ES-I3 (cell line): ENCODE measurements at regions not wholly inside any gene's neighbourhood (a gene's known extent, or its start where the extent isn't known, plus 50 kb on each side); places are given as distances from the start of the nearest gene placed in this dataset.

Source experiments
- H3K36me3 ChIP-seq: 2 replicates; pipeline ENCODE4 v1.6.1; 2013; ENCODE audit warnings: mild to moderate bottlenecking, low read length, control low read depth, moderate library complexity; ENCODE audit not compliant: insufficient read depth
- H3K4me1 ChIP-seq: 2 replicates; pipeline ENCODE4 v1.6.1; 2013; ENCODE audit warnings: mild to moderate bottlenecking, control low read depth, low read length; ENCODE audit not compliant: insufficient read depth
- H3K9ac ChIP-seq: 2 replicates; pipeline ENCODE4 v1.6.1; 2013; ENCODE audit warnings: low read depth, mild to moderate bottlenecking, low read length, moderate library complexity
- H3K9me3 ChIP-seq: 2 replicates; pipeline ENCODE4 v1.6.1; 2013; ENCODE audit warnings: mild to moderate bottlenecking, low read length, moderate library complexity; ENCODE audit not compliant: control insufficient read depth, insufficient read depth

GRCh38 chr13:84352946-84353345 is 470.7 kb upstream of the SLITRK1 start:
- no peak overlapping the region for H3K9ac ChIP-seq
- no peaks in the 10 kb centered on the region; the same call in 1 of the 2 replicates for H3K9me3 ChIP-seq
- no peaks in the 10 kb centered on the region for H3K4me1 ChIP-seq
- H3K36me3 ChIP-seq: no peaks in the 10 kb centered on the region

- H3K9ac ChIP-seq: no peak overlapping the region
- no peaks in the 10 kb centered on the region for H3K36me3 ChIP-seq
- H3K4me1 ChIP-seq: no peaks in the 10 kb centered on the region
- H3K9me3 ChIP-seq: no peaks in the 10 kb centered on the region
Measured at GRCh38 chr13:84339456-84339855, 457.2 kb upstream of the SLITRK1 start.

GRCh38 chr13:84332346-84332745 is 450.1 kb upstream of the SLITRK1 start:
- H3K9me3 ChIP-seq: no peaks in the 10 kb centered on the region
- no peaks in the 10 kb centered on the region for H3K4me1 ChIP-seq
- H3K9ac ChIP-seq: no peak overlapping the region
- no peaks in the 10 kb centered on the region for H3K36me3 ChIP-seq

- H3K9me3 ChIP-seq: no peaks in the 10 kb centered on the region
- H3K4me1 ChIP-seq: no peaks in the 10 kb centered on the region
- H3K36me3 ChIP-seq: no peaks in the 10 kb centered on the region
- H3K9ac ChIP-seq: no peak overlapping the region
Measured at GRCh38 chr13:84315527-84315926, 433.3 kb upstream of the SLITRK1 start.

- no peak overlapping the region for H3K9ac ChIP-seq
- no peaks in the 10 kb centered on the region for H3K9me3 ChIP-seq
- H3K36me3 ChIP-seq: no peaks in the 10 kb centered on the region
- H3K4me1 ChIP-seq: no peaks in the 10 kb centered on the region
Measured at GRCh38 chr13:84303035-84303434, 420.8 kb upstream of the SLITRK1 start.

- 0 out of 2 replicates have a peak, but pooled peaks cover 5% of the 10 kb centered on the region for H3K4me1 ChIP-seq
- H3K9ac ChIP-seq: no peak overlapping the region
- no peaks in the 10 kb centered on the region for H3K36me3 ChIP-seq
- H3K9me3 ChIP-seq: no peaks in the 10 kb centered on the region
Measured at GRCh38 chr13:84297251-84297650, 415.0 kb upstream of the SLITRK1 start.

- Histone ChIP-seq H3K36me3 (no peaks in the 10 kb centered on the region), H3K9me3 (no peaks in the 10 kb centered on the region), H3K4me1 (0 out of 2 replicates have a peak, but pooled peaks cover 5% of the 10 kb centered on the region), H3K9ac (no peak overlapping the region)
Measured at GRCh38 chr13:84296401-84296800, 414.1 kb upstream of the SLITRK1 start.

- Histone ChIP-seq H3K9me3 (no peaks in the 10 kb centered on the region), H3K36me3 (no peaks in the 10 kb centered on the region), H3K4me1 (0 out of 2 replicates have a peak, but pooled peaks cover 5% of the 10 kb centered on the region), H3K9ac (no peak overlapping the region)
Measured at GRCh38 chr13:84294576-84294975, 412.3 kb upstream of the SLITRK1 start.

- H3K9me3 ChIP-seq: no peaks in the 10 kb centered on the region
- H3K36me3 ChIP-seq: no peaks in the 10 kb centered on the region
- no peaks in the 10 kb centered on the region for H3K4me1 ChIP-seq
- H3K9ac ChIP-seq: no peak overlapping the region
Measured at GRCh38 chr13:84290386-84290785, 408.1 kb upstream of the SLITRK1 start.

- H3K4me1 ChIP-seq: no peaks in the 10 kb centered on the region
- H3K9ac ChIP-seq: no peak overlapping the region
- H3K9me3 ChIP-seq: no peaks in the 10 kb centered on the region
- no peaks in the 10 kb centered on the region for H3K36me3 ChIP-seq
Measured at GRCh38 chr13:84279166-84279565, 396.9 kb upstream of the SLITRK1 start.

GRCh38 chr13:84272877-84273562 is 390.7 kb upstream of the SLITRK1 start:
- H3K9me3 ChIP-seq: no peaks in the 10 kb centered on the region

GRCh38 chr13:84265257-84265764 is 383.0 kb upstream of the SLITRK1 start:
- H3K9ac ChIP-seq: no peak overlapping the region
- H3K9me3 ChIP-seq: no peaks in the 10 kb centered on the region
- H3K36me3 ChIP-seq: no peaks in the 10 kb centered on the region
- H3K4me1 ChIP-seq: no peaks in the 10 kb centered on the region

More at GRCh38 chr13:84272877-84273562, 390.7 kb upstream of the SLITRK1 start:
- Histone ChIP-seq H3K9ac (no peak overlapping the region), H3K36me3 (no peaks in the 10 kb centered on the region), H3K4me1 (no peaks in the 10 kb centered on the region)

GRCh38 chr13:84263354-84264069 is 381.2 kb upstream of the SLITRK1 start:
- H3K9me3 ChIP-seq: no peaks in the 10 kb centered on the region
- H3K36me3 ChIP-seq: no peaks in the 10 kb centered on the region
- H3K9ac ChIP-seq: no peak overlapping the region
- H3K4me1 ChIP-seq: no peaks in the 10 kb centered on the region

- H3K36me3 ChIP-seq: no peaks in the 10 kb centered on the region
- peaks cover 5% of the 10 kb centered on the region; the same call in 1 of the 2 replicates for H3K9me3 ChIP-seq
- no peaks in the 10 kb centered on the region for H3K4me1 ChIP-seq
- no peak overlapping the region for H3K9ac ChIP-seq
Measured at GRCh38 chr13:84255226-84255797, 373.0 kb upstream of the SLITRK1 start.
